ENCODE measurements at regions not wholly inside any gene's neighbourhood (a gene's known extent, or its start where the extent isn't known, plus 50 kb on each side); places are given as distances from the start of the nearest gene placed in this dataset.

DNA sequence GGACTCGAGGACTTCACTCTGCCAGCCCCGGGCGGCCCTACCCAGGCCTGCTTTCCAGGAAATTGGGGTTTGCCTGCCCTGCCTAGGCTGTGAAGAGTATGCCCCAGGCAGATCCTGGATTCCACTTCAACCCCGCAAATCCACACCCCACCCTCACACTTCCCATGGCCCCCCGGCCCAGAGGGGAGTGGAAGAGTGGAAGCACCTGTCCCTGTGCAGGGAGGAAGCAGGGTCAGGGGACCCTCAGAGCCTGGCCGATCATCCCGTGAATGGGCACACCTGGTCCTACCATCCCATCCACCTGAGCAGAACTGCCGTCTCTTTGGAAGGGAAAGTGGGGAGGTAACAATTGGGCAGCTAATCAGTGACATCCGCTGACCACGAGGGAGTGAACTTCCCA is 245.2 kb downstream of the EIPR1 start:
- H3K36me3 Mint-ChIP-seq (ENCODE audit: low read depth) = peaks cover 12% of the 10 kb centered on the region
- peaks cover 5% of the 10 kb centered on the region for H3K9me3 Mint-ChIP-seq
- DNase-seq (ENCODE audit: low read depth, low spot score) = no peak
- no peak overlapping the region for H3K27ac Mint-ChIP-seq (ENCODE audit: unreplicated experiment)
- TF ChIP-seq, protein P1, sequence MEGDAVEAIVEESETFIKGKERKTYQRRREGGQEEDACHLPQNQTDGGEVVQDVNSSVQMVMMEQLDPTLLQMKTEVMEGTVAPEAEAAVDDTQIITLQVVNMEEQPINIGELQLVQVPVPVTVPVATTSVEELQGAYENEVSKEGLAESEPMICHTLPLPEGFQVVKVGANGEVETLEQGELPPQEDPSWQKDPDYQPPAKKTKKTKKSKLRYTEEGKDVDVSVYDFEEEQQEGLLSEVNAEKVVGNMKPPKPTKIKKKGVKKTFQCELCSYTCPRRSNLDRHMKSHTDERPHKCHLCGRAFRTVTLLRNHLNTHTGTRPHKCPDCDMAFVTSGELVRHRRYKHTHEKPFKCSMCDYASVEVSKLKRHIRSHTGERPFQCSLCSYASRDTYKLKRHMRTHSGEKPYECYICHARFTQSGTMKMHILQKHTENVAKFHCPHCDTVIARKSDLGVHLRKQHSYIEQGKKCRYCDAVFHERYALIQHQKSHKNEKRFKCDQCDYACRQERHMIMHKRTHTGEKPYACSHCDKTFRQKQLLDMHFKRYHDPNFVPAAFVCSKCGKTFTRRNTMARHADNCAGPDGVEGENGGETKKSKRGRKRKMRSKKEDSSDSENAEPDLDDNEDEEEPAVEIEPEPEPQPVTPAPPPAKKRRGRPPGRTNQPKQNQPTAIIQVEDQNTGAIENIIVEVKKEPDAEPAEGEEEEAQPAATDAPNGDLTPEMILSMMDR (conservative IDR thresholded peaks at IDR 0.05) = no peak
- no peak overlapping the region for H3K4me3 Mint-ChIP-seq
- no peaks in the 10 kb centered on the region for H3K27me3 Mint-ChIP-seq (ENCODE audit: low read depth)
- H3K4me1 Mint-ChIP-seq = peaks cover 21% of the 10 kb centered on the region

DNA sequence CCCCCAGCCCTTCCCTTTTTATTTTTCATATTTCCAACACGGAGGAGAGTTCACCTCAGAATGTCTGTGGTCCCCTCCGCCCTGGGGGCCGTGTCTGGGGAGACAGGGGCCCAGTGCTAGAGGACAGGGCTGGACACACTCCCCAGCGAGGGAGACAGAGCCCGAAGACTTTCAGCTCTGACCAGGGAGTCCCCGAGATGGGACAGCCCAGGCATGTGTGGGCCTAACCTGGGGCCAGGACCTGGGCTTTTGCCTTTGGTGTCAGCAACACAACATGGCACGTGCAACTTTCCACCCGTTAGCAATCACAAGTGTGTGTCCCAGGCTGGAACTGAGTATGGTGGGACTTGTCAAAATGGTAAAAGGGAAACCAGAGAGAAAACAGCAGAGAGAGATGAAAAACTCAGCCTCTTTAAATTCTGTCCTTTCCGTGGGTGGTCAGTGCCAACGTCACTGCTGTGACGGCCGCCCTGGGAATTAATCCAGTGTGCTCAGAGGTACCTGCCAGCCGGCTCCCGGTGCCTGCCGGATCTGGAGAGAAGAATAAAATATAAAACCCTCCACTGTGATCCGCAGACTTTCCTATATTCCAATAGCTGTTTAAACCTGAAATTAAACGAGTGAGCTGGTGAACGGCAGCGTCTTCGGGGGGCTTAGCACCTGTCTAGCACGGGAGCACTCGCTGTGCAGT is 245.8 kb downstream of the EIPR1 start:
- peak overlapping the region; percentile 62 for H3K27ac Mint-ChIP-seq (ENCODE audit: unreplicated experiment)
- peaks cover 28% of the 10 kb centered on the region for H3K4me1 Mint-ChIP-seq
- H3K36me3 Mint-ChIP-seq (ENCODE audit: low read depth) = peaks cover 12% of the 10 kb centered on the region
- no peak for DNase-seq (ENCODE audit: low read depth, low spot score)
- no peaks in the 10 kb centered on the region for H3K27me3 Mint-ChIP-seq (ENCODE audit: low read depth)
- peaks cover 5% of the 10 kb centered on the region for H3K9me3 Mint-ChIP-seq
- TF ChIP-seq, protein P1 (conservative IDR thresholded peaks at IDR 0.05) = no peak
- no peak overlapping the region for H3K4me3 Mint-ChIP-seq

DNA sequence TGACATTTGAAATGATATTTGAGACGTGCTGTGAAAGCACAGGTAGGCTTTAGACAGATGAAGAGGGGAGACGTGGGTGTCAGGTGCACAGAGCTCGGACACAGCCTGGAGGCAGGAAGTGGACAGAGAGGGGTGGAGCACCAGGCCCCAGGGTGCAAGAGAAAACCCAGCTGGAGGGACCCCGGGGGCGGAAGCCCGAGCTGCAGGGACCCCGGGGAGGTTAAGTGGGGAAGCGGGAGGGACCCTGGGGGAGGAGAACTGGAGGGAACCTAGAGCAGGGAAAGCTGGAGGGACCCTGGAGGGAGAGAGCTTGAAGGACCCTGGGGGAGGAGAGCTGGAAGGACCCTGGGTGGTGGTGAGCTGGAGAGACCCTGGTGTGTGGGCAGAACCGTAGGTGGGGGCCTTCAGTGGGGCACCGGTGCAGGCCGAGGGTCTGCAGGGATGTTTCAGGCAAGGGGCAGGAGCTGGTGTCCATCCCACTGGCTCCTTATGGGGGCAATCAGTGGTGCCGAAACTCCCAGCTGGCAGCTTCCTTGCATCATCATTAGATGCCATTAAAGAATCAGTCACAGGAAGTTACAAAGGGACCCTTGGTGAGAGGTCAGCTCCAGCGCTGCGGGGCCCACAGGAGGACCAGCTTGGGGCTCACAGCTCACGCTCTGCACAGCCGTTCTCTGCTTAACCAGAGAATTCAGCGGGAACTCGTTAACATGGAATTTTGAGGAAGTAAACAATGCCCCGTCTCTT is 246.6 kb downstream of the EIPR1 start:
- Mint-ChIP-seq H3K27me3 (ENCODE audit: low read depth) (no peaks in the 10 kb centered on the region), H3K4me3 (no peak overlapping the region), H3K9me3 (peaks cover 5% of the 10 kb centered on the region), H3K4me1 (peaks cover 35% of the 10 kb centered on the region), H3K36me3 (ENCODE audit: low read depth) (peaks cover 12% of the 10 kb centered on the region), H3K27ac (ENCODE audit: unreplicated experiment) (peak overlapping the region; percentile 62)
- TF ChIP-seq, protein P1 (conservative IDR thresholded peaks at IDR 0.05) = no peak
- DNase-seq (ENCODE audit: low read depth, low spot score) = no peak

DNA sequence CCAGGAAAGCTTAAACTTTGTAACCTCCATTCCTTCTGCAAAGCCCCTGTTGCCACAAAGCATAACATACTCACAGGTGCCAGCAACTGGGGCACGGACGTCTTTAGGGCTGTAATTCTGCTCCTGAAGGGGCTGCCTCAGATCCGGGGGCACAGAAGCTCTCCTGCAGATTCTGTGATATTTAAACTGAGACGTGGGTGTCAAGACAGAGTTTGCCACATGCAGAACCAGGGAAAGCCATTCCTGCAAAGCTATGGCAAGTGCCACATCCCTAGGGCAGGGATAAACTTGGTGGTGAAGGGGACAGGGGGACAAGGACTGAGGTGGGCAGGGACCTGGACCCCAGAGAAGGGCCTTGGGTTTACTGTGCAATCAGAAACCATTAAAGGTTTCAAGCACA is 247.2 kb downstream of the EIPR1 start:
- Mint-ChIP-seq H3K4me1 (peaks cover 37% of the 10 kb centered on the region), H3K9me3 (peaks cover under 1% of the 10 kb centered on the region), H3K4me3 (no peak overlapping the region), H3K27ac (ENCODE audit: unreplicated experiment) (peak overlapping the region; percentile 4), H3K27me3 (ENCODE audit: low read depth) (no peaks in the 10 kb centered on the region), H3K36me3 (ENCODE audit: low read depth) (peaks cover 7% of the 10 kb centered on the region)
- TF ChIP-seq, protein P1 (conservative IDR thresholded peaks at IDR 0.05) = no peak
- DNase-seq (ENCODE audit: low read depth, low spot score) = no peak

DNA sequence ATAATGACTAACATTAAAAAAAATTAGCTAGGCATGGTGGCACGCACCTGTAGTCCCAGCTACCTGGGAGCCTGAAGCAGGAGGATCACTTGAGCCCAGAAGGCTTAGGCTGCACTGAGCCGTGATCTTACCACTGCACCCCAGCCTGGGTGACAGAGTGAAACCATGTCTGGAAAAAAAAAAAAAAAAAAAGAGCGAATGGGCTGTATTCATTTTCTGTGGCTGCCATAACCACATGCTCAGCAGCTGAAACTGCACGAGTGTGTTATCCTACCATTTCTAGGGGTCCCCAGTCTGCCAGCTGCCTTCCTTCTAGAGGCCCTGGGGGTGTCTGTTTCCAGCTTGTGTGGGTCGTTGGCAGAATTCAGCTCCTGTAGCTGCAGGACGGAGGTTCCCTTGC is 247.8 kb downstream of the EIPR1 start:
- Mint-ChIP-seq H3K4me1 (peaks cover 37% of the 10 kb centered on the region), H3K27me3 (ENCODE audit: low read depth) (no peaks in the 10 kb centered on the region), H3K27ac (ENCODE audit: unreplicated experiment) (no peak overlapping the region), H3K9me3 (no peaks in the 10 kb centered on the region), H3K36me3 (ENCODE audit: low read depth) (peaks cover 7% of the 10 kb centered on the region), H3K4me3 (no peak overlapping the region)
- TF ChIP-seq, protein P1 (conservative IDR thresholded peaks at IDR 0.05) = no peak
- no peak for DNase-seq (ENCODE audit: low read depth, low spot score)
